ENCODE measurements at regions not wholly inside any gene's neighbourhood (a gene's known extent, or its start where the extent isn't known, plus 50 kb on each side); places are given as distances from the start of the nearest gene placed in this dataset.
"Not testable (repeated sequence)": the region's sequence is repeated elsewhere in the genome, so short reads cannot be mapped to it uniquely, and the experiment has no call there.

- not testable (repeated sequence) for DNase-seq (ENCODE audit: low read depth, low spot score)
Observed at GRCh38 chr10:90250784-90251183, 549.4 kb downstream of the KIF20B start.

- DNase-seq (ENCODE audit: low read depth, low spot score) = no peak
Observed at GRCh38 chr10:90269699-90270098, 568.3 kb downstream of the KIF20B start.

- no peak for DNase-seq (ENCODE audit: low read depth, low spot score)
Observed at GRCh38 chr10:90274721-90275468, 573.5 kb downstream of the KIF20B start.

GRCh38 chr10:90276894-90277475, 575.6 kb downstream of the KIF20B start:
- DNase-seq (ENCODE audit: low read depth, low spot score) = no peak

- DNase-seq (ENCODE audit: low read depth, low spot score) = no peak
Observed at GRCh38 chr10:90286406-90286805, 571.4 kb downstream of the HTR7 start.

- DNase-seq (ENCODE audit: low read depth, low spot score) = no peak
Observed at GRCh38 chr10:90286941-90287340, 570.9 kb downstream of the HTR7 start.

GRCh38 chr10:90288391-90288933, 569.4 kb downstream of the HTR7 start:
- no peak for DNase-seq (ENCODE audit: low read depth, low spot score)

GRCh38 chr10:90289037-90289436, 568.8 kb downstream of the HTR7 start:
- DNase-seq (ENCODE audit: low read depth, low spot score) = no peak

GRCh38 chr10:90293616-90294015, 564.2 kb downstream of the HTR7 start:
- DNase-seq (ENCODE audit: low read depth, low spot score) = no peak

GRCh38 chr10:90294821-90295540, 562.9 kb downstream of the HTR7 start:
- DNase-seq (ENCODE audit: low read depth, low spot score) = not testable (repeated sequence)

- not testable (repeated sequence) for DNase-seq (ENCODE audit: low read depth, low spot score)
Observed at GRCh38 chr10:90302031-90302430, 555.8 kb downstream of the HTR7 start.

GRCh38 chr10:90302758-90303481, 554.9 kb downstream of the HTR7 start:
- DNase-seq (ENCODE audit: low read depth, low spot score) = no peak

GRCh38 chr10:90304533-90304932, 553.3 kb downstream of the HTR7 start:
- DNase-seq (ENCODE audit: low read depth, low spot score) = no peak

GRCh38 chr10:90306187-90306586, 551.7 kb downstream of the HTR7 start:
- DNase-seq (ENCODE audit: low read depth, low spot score) = no peak

GRCh38 chr10:90308223-90308622, 549.6 kb downstream of the HTR7 start:
- no peak for DNase-seq (ENCODE audit: low read depth, low spot score)

- no peak for DNase-seq (ENCODE audit: low read depth, low spot score)
Observed at GRCh38 chr10:90313576-90314325, 544.1 kb downstream of the HTR7 start.

- DNase-seq (ENCODE audit: low read depth, low spot score) = no peak
Observed at GRCh38 chr10:90314718-90315117, 543.1 kb downstream of the HTR7 start.

- DNase-seq (ENCODE audit: low read depth, low spot score) = no peak
Observed at GRCh38 chr10:90317172-90317571, 540.7 kb downstream of the HTR7 start.

GRCh38 chr10:90318659-90319058, 539.2 kb downstream of the HTR7 start:
- DNase-seq (ENCODE audit: low read depth, low spot score) = no peak

GRCh38 chr10:90319188-90319914, 538.5 kb downstream of the HTR7 start:
- DNase-seq (ENCODE audit: low read depth, low spot score) = no peak

Data from activated naive CD8-positive, alpha-beta T cell treated with anti-CD3 and anti-CD28 coated beads, Interleukin-2, amount 50 U/mL, for 16 hours (primary cell).